GM18511 (cell line): ENCODE measurements at regions not wholly inside any gene's neighbourhood (a gene's known extent, or its start where the extent isn't known, plus 50 kb on each side); places are given as distances from the start of the nearest gene placed in this dataset.
"Not testable (repeated sequence)": the region's sequence is repeated elsewhere in the genome, so short reads cannot be mapped to it uniquely, and the experiment has no call there.

Experiments
- ATAC-seq: cut with Tn5 transposase; IDR thresholded peaks from one replicate; pipeline ENCODE4 v1.9.1; 2021; ENCODE audit warnings: mild to moderate bottlenecking, moderate library complexity; ENCODE audit not compliant: unreplicated experiment

DNA sequence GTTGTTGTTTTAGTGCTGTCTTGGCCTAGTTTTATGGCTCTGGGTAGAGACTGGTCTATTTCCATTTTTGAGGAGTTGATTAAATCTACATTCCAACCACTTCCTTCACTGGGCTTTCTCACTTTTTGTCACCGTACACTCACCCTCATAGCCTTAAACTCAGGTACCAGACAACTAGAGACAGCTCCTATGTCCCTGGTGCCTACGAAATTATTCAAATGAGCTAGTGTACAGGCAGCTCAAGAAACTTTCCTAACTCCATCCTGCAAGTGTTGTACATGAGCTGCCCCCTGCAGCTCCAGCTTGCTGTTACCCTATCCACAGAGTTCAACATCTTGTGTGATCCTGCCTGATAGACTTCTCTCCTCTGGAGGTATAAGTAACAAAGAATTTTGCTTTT is 704.8 kb upstream of the RGS18 start:
- ATAC-seq, result no peak

GRCh38 chr1:191457889-191458288 is 700.4 kb upstream of the RGS18 start:
- ATAC-seq, result no peak

GRCh38 chr1:191460234-191460633 is 698.0 kb upstream of the RGS18 start:
- ATAC-seq, result no peak

- ATAC-seq, result no peak
Observed at GRCh38 chr1:191483988-191484387, 674.3 kb upstream of the RGS18 start.

- ATAC-seq, result no peak
Observed at GRCh38 chr1:191490303-191490702, 668.0 kb upstream of the RGS18 start.

DNA sequence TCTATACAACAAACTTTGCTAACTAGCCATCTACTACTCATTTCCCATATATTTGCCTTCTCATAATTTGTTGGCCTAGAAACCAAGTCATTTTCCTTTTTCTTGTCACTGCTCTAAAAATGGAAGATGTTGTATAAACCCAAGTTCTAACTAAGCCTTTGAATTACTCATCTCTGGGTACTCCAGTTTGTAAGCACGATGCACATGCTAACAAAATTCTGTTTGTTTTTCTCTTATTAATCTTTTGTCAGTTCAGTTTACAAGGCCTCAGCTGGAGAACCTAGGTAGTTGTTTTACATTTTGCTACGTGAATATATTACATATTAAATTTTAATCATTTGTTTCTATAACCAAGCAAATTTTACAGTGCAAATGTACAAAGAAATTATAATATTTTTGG is 663.2 kb upstream of the RGS18 start:
- no peak for ATAC-seq

DNA sequence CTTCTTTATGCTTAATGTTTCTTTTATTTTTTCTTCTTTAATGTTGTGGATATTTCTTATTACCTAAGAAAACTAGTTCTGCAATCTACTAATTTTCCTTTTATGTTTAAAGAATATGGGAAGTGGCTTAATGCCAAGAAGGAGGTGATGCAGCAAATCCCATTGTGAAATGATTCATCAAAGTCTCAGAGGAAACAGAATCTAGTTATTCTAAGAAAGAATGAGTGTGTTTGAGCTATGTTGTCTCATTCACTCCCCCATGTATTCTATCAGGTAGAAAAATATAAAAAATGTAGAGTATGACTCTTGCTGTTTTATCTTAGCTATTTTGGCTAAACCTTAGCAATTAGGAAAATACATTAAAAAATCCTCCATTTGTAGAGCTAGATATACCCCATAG is 659.9 kb upstream of the RGS18 start:
- ATAC-seq, result no peak

- ATAC-seq, result no peak
Observed at GRCh38 chr1:191498825-191499224, 659.4 kb upstream of the RGS18 start.

DNA sequence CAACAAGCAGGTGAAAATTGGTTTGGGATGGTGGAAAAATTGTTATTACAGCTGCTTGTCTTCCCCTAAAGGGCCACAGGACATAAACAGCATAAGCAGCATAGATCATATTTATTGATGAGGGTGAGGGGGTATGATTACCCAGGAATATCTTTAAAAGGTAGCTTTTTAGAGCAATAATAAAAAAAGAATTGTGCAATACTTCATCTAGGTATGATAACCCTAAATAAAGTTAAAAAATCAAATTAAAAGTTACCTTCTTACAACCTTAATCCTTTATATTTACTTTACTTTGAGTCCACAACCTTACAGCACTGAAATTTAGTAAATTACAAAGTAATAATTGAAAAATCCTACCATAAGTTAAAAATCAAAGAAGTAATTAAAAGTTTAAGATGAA is 653.3 kb upstream of the RGS18 start:
- ATAC-seq, result no peak

DNA sequence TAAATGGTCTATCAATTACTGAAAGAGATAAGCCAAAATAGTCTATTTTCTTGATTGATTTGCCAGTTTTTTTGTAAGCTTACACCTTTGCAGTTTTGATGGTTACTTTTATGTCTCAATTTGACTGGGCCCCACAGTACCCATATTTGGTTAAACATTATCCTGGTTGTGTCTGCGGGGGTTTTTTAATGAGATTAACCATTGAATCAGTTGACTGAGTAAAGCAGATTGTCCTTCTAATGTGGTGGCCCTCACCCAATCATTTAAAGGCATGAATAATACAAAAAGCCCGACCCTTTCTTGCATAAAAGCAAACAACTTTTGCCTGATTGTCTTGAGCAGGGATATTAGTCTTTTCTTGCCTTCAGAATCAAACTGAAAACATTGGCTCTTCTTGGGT is 650.0 kb upstream of the RGS18 start:
- no peak for ATAC-seq

- ATAC-seq, result not testable (repeated sequence)
Observed at GRCh38 chr1:191511480-191511879, 646.8 kb upstream of the RGS18 start.

DNA sequence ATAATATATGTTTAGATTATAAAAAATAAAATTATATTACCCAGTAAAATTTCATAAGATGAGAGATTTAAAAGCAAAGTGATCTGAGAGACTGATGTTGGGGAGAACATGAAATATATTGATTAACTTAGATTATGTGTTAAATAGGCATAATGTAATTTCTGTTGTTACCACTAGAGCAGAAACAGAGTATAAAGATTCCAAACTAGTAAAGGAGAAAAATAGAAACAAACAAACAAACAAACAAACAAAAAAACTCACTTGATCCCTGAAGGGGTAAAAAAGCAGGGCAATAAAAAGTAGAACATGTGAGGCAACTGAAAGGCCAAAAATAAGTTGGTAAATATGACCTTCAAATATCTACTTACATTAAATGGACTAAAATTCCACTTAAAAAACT is 640.4 kb upstream of the RGS18 start:
- ATAC-seq, result no peak

DNA sequence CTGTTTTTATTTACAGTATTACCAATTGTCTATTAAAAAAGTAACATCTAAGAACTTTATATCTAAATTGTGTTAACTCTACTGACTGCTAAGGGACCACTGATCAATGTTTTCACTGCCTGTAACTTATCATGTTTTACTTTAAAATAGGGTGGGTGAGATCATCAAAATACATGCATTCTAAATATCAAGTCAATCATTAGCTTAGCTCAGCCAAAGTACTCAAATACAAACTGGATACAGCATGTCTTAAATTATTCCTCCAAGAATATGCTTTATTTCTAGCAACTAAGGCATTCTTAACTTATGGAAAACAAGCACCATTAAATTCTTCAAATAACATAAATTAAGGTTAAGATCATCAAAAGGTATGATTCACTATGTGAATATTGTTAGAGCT is 638.7 kb upstream of the RGS18 start:
- ATAC-seq, result no peak

GRCh38 chr1:191520345-191520744 is 637.9 kb upstream of the RGS18 start:
- no peak for ATAC-seq

DNA sequence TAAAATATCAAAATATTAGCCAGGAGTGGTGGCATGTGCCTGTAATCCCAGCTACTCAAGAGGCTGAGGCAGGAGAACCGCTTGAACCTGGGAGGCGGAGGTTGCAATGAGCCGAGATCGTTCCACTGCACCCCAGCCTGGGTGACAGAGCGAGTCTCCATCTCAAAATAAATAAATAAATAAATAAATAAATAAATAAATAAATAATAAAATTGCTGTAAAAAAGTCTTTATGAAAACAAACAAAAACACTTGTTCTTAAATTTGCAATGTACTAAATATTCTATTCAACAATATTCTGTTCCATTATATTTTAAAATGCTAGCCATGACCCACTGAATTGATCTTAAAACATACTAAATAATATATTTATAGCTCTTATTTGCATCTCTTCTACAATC is 632.3 kb upstream of the RGS18 start:
- not testable (repeated sequence) for ATAC-seq

DNA sequence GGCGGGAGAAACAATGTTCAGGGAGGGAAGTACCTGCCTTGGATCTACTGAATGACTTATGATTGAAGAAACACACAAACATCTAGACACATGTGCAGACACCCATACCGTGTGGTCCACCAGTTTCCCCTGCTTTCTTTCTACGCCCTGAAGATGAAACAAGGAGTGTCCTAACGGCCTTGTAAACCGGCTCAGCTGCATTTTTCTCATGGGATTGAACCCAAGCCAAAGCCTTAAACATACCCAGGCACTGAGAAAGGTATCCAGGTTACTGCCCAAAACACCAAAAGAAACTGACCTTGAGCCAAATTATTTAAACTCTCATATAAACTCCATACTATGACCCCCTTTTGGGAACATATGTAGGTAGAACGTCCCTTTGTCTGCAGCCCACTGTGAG is 630.0 kb upstream of the RGS18 start:
- no peak for ATAC-seq

GRCh38 chr1:191530928-191531327 is 627.3 kb upstream of the RGS18 start:
- ATAC-seq, result no peak

- no peak for ATAC-seq
Observed at GRCh38 chr1:191533254-191533653, 625.0 kb upstream of the RGS18 start.

- ATAC-seq, result no peak
Observed at GRCh38 chr1:191536791-191537429, 621.4 kb upstream of the RGS18 start.

GRCh38 chr1:191541758-191542157 is 616.5 kb upstream of the RGS18 start:
- no peak for ATAC-seq

DNA sequence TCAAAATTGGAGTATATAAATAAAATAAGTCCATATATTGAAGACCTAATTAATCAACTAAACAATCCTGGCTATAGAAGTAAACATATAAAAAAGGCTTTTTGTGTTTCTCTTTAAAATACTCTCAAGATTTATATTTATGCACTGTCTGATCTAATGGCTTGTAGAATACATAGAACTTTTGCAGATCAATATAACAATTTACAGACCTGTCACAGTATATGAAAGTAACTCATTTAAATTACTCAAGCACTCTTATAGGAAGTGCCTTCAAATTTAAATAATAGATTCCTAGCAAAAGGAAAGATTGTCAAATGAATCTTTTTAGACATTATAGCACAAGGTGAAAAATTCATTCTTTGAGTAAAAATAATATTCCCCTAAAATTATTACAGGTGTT is 615.8 kb upstream of the RGS18 start:
- no peak for ATAC-seq

DNA sequence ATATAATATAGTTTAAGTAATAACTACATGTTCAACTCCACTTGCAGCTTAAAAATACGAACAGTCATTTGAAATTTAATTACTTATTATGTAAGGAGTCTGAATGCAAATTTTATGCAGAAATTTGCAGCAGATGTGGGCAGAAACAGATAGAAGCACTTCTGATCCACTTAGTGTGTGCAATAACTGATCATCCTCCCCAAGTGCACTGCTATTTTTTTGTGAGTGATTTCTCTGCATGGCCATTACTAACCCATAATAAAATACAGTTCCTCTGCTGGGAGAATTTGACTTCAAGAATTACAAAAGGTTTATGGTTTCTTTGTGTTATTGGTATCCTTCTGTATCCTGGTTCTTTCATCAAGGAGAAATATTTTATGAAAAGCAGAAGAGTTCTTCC is 611.5 kb upstream of the RGS18 start:
- no peak for ATAC-seq

DNA sequence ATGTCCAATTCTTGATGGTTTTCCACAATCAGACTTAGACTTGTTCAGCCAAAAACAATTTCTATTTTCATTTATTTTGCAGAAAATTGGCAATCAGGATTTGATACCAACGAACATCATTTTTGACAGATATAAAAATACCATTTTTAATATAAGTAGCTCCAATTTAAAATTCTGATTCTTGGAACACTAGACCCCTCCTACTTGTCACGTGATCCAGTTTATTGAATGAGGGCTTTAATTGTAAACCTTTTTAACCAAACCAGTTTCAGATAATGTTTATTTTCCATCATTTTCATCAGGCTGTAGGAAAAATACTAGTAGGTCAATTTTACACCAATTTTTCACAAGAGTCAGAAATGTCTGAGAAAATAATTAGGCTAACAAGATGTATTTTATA is 607.2 kb upstream of the RGS18 start:
- no peak for ATAC-seq

- ATAC-seq, result no peak
Observed at GRCh38 chr1:191558379-191558778, 599.9 kb upstream of the RGS18 start.
